Loucy (cell line): ENCODE measurements at regions not wholly inside any gene's neighbourhood (a gene's known extent, or its start where the extent isn't known, plus 50 kb on each side); places are given as distances from the start of the nearest gene placed in this dataset.

Source experiments
- H2AFZ ChIP-seq: fragments of 200-600 bp; sonication (generic); 2 replicates; pipeline ENCODE4 v1.6.0; 2016; ENCODE audit warnings: antibody characterized with exemption, mild to moderate bottlenecking, low read length, moderate library complexity
- H3F3A ChIP-seq: fragments of 200-600 bp; 2 replicates; pipeline ENCODE4 v1.6.0; 2016; ENCODE audit warnings: antibody characterized with exemption, low read depth, mild to moderate bottlenecking
- H3K27me3 ChIP-seq: fragments of 200-600 bp; sonication (generic); 2 replicates; pipeline ENCODE4 v1.6.1; 2014; ENCODE audit warnings: low read length, mild to moderate bottlenecking; ENCODE audit not compliant: insufficient read depth, poor library complexity, severe bottlenecking
- H3K36me3 ChIP-seq: fragments of 200-600 bp; sonication (generic); 2 replicates; pipeline ENCODE4 v1.6.1; 2016; ENCODE audit warnings: low read length; ENCODE audit not compliant: insufficient read depth
- H3K4me1 ChIP-seq: fragments of 200-600 bp; sonication (generic); 2 replicates; pipeline ENCODE4 v1.5.1; 2014; ENCODE audit warnings: low read length, mild to moderate bottlenecking; ENCODE audit not compliant: insufficient read depth, poor library complexity, severe bottlenecking
- H3K4me2 ChIP-seq: fragments of 200-600 bp; sonication (generic); 2 replicates; pipeline ENCODE4 v1.6.0; 2014; ENCODE audit warnings: antibody characterized with exemption, low read length, low read depth, mild to moderate bottlenecking; ENCODE audit not compliant: poor library complexity, severe bottlenecking
- H3K4me3 ChIP-seq: fragments of 200-600 bp; sonication (generic); 2 replicates; pipeline ENCODE4 v1.5.1; 2014; ENCODE audit warnings: low read length, mild to moderate bottlenecking, mixed read lengths; ENCODE audit not compliant: poor library complexity, severe bottlenecking
- H3K79me2 ChIP-seq: fragments of 200-600 bp; sonication (generic); 2 replicates; pipeline ENCODE4 v1.6.1; 2014; ENCODE audit warnings: low read length; ENCODE audit not compliant: insufficient read depth
- H3K9ac ChIP-seq: fragments of 200-600 bp; sonication (generic); 2 replicates; pipeline ENCODE4 v1.6.0; 2014; ENCODE audit warnings: mild to moderate bottlenecking, low read depth, low read length, moderate library complexity; ENCODE audit not compliant: poor library complexity, severe bottlenecking
- H3K9me2 ChIP-seq: fragments of 200-600 bp; sonication (generic); replicated peaks from 2 replicates; pipeline ENCODE4 v1.6.1; 2016; ENCODE audit warnings: low read depth, low read length, mixed read lengths
- H3K9me3 ChIP-seq: fragments of 200-600 bp; sonication (generic); 2 replicates; pipeline ENCODE4 v1.6.1; 2014; ENCODE audit warnings: mild to moderate bottlenecking, antibody characterized with exemption, low read length, low read depth; ENCODE audit not compliant: insufficient read depth
- H4K20me1 ChIP-seq: fragments of 200-600 bp; sonication (generic); 2 replicates; pipeline ENCODE4 v1.6.0; 2014; ENCODE audit warnings: antibody characterized with exemption, low read length, mild to moderate bottlenecking; ENCODE audit not compliant: insufficient read depth, poor library complexity, severe bottlenecking
- EZH2phosphoT487 ChIP-seq: fragments of 200-600 bp; IDR thresholded peaks from 2 replicates; pipeline ENCODE4 v1.6.1; 2018; ENCODE audit warnings: antibody characterized with exemption, mild to moderate bottlenecking, moderate library complexity, borderline replicate concordance
- TF ChIP-seq, protein P1 (sequence below): fragments of 200-600 bp; sonication (generic); conservative IDR thresholded peaks from 2 replicates; pipeline ENCODE4 v1.5.1; 2014; ENCODE audit warnings: mild to moderate bottlenecking, antibody characterized with exemption, low read length

DNA sequence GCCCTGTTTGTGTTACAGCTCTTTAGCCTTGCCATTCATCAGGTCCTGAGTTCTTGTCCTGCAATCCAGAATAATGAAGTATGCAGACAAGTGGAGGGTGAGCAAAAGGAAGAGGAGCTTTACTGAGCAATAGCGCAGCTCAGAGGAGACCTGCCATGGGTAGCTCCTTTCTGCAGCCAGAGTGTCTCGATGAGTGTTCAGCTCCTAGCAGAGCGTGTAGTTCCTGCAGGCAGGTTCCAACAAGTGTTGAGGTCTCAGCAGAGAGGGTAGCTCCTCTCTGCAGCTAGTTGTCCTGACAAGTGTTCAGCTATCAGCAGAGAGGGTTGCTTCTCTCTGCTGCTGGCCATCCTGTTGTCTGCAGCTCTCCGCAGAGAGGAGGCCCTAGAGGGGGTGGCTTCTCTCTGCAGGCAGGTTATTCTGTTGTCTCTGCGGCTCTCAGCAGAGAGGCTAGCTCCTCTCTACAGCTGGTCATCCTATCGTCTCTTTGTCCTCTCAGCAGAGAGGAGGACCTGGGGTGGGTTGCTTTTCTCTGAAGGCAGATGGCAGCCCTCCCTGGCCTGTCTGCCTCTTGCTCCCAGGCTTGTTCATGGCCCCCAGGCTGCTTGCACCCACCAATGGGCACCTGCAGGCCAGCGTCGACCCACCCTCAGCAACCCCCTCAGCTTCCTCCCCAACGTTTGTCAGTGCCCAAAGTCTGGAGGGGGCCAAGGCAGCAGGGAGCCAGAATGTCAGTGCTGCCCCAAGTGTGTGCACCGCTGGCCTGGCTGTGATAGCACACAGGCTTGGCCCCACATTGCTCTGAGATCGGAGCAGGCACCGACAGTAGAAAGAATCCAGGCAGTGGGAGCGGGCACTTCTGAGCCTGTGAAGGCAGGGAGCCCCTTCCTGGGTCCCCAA lies 112.5 kb upstream of the RUNX3 start:
- H2AFZ ChIP-seq, result no peak overlapping the region
- no peaks in the 10 kb centered on the region for H4K20me1 ChIP-seq
- H3K4me3 ChIP-seq, result no peak overlapping the region
- no peaks in the 10 kb centered on the region for H3F3A ChIP-seq
- H3K27me3 ChIP-seq, result no peaks in the 10 kb centered on the region
- TF ChIP-seq, protein P1, sequence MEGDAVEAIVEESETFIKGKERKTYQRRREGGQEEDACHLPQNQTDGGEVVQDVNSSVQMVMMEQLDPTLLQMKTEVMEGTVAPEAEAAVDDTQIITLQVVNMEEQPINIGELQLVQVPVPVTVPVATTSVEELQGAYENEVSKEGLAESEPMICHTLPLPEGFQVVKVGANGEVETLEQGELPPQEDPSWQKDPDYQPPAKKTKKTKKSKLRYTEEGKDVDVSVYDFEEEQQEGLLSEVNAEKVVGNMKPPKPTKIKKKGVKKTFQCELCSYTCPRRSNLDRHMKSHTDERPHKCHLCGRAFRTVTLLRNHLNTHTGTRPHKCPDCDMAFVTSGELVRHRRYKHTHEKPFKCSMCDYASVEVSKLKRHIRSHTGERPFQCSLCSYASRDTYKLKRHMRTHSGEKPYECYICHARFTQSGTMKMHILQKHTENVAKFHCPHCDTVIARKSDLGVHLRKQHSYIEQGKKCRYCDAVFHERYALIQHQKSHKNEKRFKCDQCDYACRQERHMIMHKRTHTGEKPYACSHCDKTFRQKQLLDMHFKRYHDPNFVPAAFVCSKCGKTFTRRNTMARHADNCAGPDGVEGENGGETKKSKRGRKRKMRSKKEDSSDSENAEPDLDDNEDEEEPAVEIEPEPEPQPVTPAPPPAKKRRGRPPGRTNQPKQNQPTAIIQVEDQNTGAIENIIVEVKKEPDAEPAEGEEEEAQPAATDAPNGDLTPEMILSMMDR, result no peak
- no peak for TF ChIP-seq EZH2phosphoT487
- H3K9me3 ChIP-seq, result no peaks in the 10 kb centered on the region
- no peak overlapping the region for H3K9ac ChIP-seq
- peaks cover 10% of the 10 kb centered on the region for H3K4me1 ChIP-seq
- H3K79me2 ChIP-seq, result no peaks in the 10 kb centered on the region
- no peaks in the 10 kb centered on the region for H3K9me2 ChIP-seq
- H3K36me3 ChIP-seq, result no peaks in the 10 kb centered on the region
- H3K4me2 ChIP-seq, result no peak overlapping the region

DNA sequence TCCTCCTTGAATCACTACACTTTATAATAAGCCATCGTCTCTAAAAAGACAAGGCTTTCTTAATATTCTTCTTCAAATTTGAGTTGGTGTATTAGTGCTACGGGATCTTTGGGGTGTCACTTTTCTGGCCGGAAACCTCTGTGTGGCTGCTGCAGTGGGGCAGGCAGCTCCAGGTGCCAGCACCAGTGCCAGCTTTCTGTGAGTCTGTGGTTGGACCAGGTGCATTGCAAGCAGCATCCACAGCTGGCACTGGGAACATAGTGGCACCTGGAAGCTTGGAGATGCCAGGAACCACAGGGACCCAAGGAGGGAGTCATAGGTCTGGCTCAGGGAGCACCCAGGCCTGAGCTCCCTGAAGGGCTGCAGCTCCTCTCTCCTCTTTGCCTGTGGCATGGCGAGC lies 111.8 kb upstream of the RUNX3 start:
- no peaks in the 10 kb centered on the region for H3F3A ChIP-seq
- no peak overlapping the region for H3K4me2 ChIP-seq
- H3K9me3 ChIP-seq, result no peaks in the 10 kb centered on the region
- no peaks in the 10 kb centered on the region for H3K79me2 ChIP-seq
- no peaks in the 10 kb centered on the region for H3K9me2 ChIP-seq
- TF ChIP-seq, protein P1, result no peak
- no peak for TF ChIP-seq EZH2phosphoT487
- no peaks in the 10 kb centered on the region for H3K27me3 ChIP-seq
- no peak overlapping the region for H2AFZ ChIP-seq
- H3K9ac ChIP-seq, result no peak overlapping the region
- no peaks in the 10 kb centered on the region for H3K36me3 ChIP-seq
- peaks cover 13% of the 10 kb centered on the region for H3K4me1 ChIP-seq
- no peaks in the 10 kb centered on the region for H4K20me1 ChIP-seq
- H3K4me3 ChIP-seq, result no peak overlapping the region

DNA sequence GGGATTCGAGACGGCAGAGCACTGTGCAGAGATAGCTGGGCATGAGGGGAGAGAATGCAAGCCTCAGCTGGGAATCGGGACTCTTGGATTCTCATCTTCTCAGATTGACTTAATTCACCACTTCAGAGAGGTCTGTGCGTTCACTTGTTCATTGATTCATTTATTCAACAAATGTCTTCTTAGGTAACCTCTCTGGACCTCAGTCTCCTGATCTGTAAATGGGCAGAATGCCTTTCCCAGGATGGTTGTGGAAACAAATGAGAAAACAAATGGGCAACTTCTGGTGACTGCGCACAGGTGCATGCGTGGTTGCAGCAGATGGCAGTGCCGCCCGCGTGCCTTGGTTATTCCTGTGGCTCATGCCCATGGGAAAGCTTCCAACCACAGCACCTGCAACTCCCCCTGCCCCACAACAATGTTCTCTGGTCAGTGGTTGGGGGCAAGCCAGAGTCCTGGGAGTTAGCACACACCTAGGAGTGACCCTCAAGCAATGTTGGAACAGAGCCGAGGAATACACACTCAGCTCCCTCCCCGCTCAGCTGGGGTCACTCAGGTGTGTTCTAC lies 110.1 kb upstream of the RUNX3 start:
- TF ChIP-seq EZH2phosphoT487, result no peak
- TF ChIP-seq, protein P1, result no peak
- Histone ChIP-seq H2AFZ (no peak overlapping the region), H3K9me3 (no peaks in the 10 kb centered on the region), H3F3A (no peaks in the 10 kb centered on the region), H3K4me3 (no peak overlapping the region), H3K4me1 (peaks cover 27% of the 10 kb centered on the region), H4K20me1 (no peaks in the 10 kb centered on the region), H3K79me2 (no peaks in the 10 kb centered on the region), H3K9me2 (no peaks in the 10 kb centered on the region), H3K4me2 (no peak overlapping the region), H3K9ac (no peak overlapping the region), H3K36me3 (no peaks in the 10 kb centered on the region), H3K27me3 (no peaks in the 10 kb centered on the region)
